NCI-H526 treated with DMSO at 0.1 percent for 48 hours (cell line): ENCODE measurements at regions not wholly inside any gene's neighbourhood (a gene's known extent, or its start where the extent isn't known, plus 50 kb on each side); places are given as distances from the start of the nearest gene placed in this dataset.
"Not testable (repeated sequence)": the region's sequence is repeated elsewhere in the genome, so short reads cannot be mapped to it uniquely, and the experiment has no call there.

Experiments
- DNase-seq: peaks from one replicate; lab custom pipeline; 2025; lab: John Stamatoyannopoulos, UW

- no peak for DNase-seq
Measured at GRCh38 chr3:170705131-170705530, 119.3 kb upstream of the SLC7A14 start.

- no peak for DNase-seq
Measured at GRCh38 chr3:170703121-170703588, 117.3 kb upstream of the SLC7A14 start.

- no peak for DNase-seq
Measured at GRCh38 chr3:170701696-170702678, 116.1 kb upstream of the SLC7A14 start.

DNA sequence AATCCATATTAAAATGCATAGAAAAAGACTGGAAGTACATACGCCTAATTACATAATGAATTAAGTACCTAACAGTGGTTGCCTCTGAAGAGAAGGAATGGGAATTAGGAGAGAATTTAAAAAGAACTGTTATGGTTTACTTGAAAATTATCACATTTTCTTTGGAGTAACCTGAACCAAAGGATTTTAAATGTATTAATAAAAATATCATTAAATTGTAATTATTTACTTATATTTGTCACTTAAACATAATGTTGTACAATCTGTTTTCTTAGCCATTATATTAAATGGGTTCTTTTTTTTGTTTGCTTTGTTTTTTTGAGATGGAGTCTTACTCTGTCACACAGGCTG lies 114.2 kb upstream of the SLC7A14 start:
- DNase-seq: no peak

DNA sequence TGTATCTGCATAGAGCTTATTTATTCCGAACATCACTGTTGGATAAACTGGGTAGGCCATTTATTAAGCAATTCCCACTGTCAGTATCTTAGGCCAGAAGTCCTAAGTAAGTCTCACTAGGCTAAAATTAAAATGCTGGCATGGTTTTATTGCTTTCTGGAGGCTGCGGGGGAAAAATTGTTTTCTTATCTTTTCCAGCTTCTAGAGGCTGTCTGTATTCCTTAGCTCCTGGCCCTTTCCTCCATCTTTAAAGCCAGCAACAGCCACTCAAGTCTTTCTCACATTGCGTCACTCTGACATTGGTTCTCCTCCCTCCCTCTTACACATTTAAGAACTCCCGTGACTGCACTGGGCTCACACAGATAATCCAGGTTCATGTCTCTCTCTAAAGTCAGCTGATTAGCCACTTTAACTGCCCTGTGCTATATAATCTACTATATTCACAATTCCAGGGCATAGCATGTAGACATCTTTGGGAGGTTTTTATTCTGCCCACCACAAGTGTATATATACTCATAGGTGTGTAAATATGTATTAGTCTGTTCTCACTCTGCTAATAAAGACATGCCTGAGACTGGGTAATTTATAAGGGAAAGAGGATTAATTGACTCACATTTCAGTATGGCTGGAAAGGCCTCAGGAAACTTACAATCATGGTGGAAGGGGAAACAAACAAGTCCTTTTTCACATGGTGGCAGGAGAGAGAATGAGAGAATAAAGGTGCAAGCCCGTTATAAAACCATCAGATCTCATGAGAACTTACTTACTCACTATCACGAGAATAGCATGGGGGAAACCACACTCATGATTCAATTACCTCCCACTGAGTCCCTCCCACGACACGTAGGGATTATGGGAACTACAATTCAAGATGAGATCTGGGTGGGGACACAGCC lies 113.5 kb upstream of the SLC7A14 start:
- no peak for DNase-seq

DNA sequence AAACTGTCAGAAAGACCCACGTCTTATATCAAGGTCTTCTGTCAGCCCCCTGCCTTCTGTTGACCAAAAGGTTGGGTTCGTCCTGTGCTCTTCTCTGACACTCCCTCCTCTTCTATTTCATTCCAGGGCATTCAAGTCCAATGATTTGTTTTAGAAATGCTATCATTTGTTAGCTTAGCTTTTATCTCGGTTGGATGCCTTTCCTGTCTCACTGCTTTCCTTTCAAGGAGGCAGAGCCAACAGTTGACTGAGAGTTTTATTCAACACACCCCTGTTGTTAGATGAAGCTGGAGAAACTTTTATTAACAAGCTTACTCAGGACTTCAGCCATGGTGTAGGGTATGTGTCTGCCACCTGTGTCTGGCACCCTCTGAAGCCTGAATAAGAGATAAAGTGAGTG lies 112.0 kb upstream of the SLC7A14 start:
- DNase-seq: no peak

DNA sequence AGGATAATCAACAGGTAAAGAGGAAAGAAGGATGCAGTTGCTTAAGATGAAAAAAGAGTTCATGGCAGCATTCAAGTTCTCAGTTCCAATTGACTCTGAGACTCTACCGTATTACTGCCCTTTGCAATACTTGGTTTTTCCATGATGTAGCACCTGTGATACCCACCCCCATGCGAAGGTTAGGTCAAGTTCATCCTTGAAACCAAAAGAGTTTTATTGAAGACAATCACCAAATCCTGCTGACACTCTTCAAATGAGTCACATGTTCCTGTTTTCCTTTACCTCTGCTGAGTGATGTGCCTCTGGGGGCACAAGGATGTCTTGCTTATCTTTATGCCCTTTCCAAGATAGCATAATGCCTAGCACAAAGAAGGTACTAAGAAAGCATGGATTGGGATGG lies 111.3 kb upstream of the SLC7A14 start:
- DNase-seq: no peak

DNA sequence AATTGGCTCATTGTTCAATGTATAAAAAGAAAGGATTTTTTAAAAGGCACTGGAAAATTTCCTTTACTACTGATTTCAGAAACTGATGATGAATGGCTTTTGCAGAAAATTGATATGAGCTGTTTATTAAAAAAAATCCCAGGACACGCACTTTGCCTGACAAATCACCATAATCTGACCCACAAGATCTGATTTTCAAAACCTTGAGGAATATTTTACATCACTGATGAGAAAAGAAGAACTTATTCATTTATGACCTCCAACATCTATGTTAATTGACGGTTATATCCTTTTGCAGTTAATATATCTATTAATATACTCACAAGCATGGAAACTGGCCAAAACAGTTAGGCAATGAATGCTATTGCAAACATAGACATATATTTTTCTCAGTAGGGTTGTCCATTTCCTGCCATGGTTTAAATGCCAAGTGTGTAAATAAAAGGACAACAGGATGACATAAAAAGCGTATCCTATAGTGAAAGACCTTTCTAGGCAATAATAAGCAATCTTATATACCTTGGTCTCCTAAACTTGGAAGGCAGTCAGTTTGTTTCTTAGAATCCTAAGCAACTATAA lies 109.7 kb upstream of the SLC7A14 start:
- no peak for DNase-seq

DNA sequence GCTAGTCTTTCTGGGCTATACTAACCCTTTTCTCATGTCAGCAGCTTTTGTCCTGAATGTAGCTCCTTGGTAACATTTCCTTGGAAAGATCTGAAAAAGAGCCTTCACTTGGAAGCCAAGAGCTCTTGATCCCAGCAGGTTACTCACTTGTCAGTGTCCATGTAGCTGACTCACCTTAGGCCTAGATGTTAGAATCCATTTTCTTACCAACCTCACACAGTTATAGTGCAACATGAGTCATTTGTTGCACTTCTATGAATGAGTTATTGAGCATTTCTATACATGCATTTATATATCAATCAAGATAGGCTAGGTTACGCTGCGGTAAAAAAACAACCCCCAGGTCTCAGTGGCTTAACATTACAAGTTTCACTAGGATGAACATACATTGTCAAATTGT lies 106.8 kb upstream of the SLC7A14 start:
- DNase-seq: no peak

DNA sequence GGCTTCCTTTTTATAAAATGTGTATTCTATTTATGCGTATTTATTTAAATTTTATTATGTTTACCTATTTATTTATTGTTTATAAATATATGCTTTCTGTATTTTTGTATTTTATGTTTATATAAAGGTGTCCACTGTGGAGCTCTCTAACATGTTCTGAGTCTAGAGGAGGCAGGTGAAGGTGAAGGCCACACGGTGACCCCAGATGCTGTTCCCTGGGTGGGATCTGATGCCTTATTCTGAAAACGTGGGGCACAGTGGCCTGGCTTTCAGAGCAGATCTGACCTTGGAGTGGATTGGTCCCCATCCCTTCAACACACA lies 104.7 kb upstream of the SLC7A14 start:
- DNase-seq: no peak

DNA sequence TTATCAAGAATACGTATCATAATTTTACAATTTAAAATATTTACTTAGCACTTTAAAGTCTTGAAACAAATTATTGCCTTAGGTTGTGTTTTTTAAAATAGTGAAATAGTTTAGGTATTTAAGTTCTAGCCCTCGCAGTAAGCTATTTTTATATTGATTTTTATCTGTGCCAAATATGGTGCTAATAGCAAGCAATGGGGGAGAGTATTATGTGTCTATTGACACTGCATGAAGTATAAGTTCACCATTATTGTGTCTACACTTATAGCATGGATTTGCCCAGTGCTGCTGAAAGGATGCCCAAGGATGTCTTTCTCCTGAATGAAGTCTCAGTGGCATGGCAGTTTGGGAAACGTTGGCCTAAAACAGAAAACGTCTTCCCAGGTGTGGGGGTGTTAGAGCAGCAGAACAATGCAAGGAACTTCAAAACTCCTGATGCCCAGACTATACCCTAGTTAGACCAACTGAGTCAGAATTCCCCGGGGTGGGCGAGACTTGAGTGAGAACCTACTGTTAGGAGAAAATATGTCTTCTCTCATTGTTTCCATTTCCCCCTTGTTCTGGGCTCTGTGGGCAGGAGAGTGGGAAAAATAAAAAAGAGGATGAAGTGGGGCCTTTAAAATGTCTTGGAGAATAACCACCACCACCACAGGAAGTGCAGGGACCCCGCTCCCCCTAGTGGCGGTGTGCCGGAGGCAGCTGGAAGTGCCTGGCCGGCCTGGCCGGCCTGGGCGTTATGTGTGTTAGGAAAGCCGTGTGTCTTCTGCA lies 104.2 kb upstream of the SLC7A14 start:
- DNase-seq: peak; percentile 49

GRCh38 chr3:170689296-170689829 lies 103.5 kb upstream of the SLC7A14 start:
- DNase-seq: peak; percentile 58

DNA sequence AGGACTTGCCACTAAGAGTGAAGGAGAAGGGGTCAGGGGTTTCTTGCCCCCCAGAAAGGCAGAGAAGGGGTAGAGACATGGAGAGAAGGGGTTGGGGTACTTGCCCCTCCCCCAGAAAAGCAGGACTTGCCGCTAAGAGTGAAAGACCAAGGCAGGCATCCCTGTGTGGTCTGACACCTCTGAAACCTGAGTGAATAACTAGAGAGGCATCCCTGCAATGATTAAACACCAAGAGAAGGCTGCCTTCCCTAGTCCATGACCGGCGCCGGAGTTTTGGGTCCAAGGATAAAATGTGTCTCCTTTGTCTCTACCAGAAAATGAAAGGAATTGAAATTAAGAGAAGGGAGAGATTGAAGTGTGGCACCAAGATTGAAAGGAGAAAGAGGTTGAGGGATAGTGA lies 102.3 kb upstream of the SLC7A14 start:
- DNase-seq: not testable (repeated sequence)

- no peak for DNase-seq
Measured at GRCh38 chr3:170680593-170680992, 94.7 kb upstream of the SLC7A14 start.

DNA sequence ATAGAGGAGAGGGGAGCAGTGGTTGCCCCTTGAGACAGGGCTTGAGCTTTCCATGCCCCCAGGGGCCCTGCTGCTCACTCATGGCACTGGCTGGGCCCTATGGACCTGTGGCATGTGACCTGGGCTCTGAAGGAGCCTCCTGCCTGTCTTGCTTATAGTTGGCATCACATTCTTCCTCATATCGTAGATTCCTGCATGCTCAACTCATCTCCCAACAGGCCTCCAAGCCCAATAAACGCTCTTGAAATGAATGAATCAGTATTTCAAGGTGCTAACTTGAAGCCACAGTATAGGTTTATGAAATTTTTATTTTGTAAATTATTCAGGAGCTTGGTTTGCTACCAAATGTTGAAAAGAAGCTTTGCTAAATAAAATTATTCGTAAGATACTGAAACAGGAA lies 93.3 kb upstream of the SLC7A14 start:
- DNase-seq: no peak

GRCh38 chr3:170670504-170670903 lies 84.6 kb upstream of the SLC7A14 start:
- DNase-seq: no peak

- not testable (repeated sequence) for DNase-seq
Measured at GRCh38 chr3:170662986-170663385, 77.1 kb upstream of the SLC7A14 start.

GRCh38 chr3:170660139-170660538 lies 74.3 kb upstream of the SLC7A14 start:
- DNase-seq: no peak

- DNase-seq: no peak
Measured at GRCh38 chr3:170657312-170657711, 71.4 kb upstream of the SLC7A14 start.

DNA sequence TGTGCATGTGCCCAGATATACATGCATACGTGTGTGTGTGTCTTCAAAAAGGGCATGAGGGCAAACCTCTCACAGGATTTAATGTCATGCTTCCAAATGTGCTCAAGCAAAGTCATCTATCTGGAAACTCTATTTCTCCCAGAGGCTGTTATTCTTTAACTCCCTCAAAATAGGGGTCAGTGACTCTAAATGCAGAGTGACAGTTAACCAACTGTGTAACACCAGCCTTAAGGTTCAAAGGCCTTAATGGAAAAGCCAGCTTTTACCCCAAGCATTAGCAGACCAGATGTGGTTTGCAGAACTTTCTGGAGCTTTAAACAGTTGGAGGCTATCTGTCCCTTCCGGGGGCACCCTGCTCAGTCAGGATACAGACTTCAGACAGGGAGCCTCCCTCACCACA lies 70.4 kb upstream of the SLC7A14 start:
- no peak for DNase-seq

DNA sequence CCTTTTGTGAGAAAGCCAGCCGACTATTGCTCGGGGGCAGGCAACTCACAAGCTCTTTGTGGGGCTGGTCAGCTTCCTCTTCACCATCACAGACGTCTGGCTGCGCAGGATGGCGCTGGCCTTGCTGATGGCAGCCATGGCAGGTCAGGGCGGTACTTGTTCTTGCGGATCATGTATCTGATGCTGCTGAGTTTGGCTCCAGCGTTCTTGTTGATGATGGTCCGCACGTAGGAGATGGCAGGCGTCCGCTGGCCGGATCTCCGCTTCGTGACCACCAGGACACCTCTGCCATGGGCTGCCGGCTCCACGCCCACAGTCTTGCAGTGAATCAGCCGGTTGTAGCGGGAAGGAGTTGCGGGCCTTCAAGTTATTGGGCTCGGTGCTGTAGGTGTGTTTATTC lies 67.9 kb upstream of the SLC7A14 start:
- DNase-seq: no peak
